DND-41 (cell line): ENCODE measurements at regions not wholly inside any gene's neighbourhood (a gene's known extent, or its start where the extent isn't known, plus 50 kb on each side); places are given as distances from the start of the nearest gene placed in this dataset.
"Not testable (repeated sequence)": the region's sequence is repeated elsewhere in the genome, so short reads cannot be mapped to it uniquely, and the experiment has no call there.

ENCODE experiments used
- CTCF ChIP-seq: IDR thresholded peaks from 2 replicates; pipeline ENCODE4 v1.5.1; 2012; ENCODE audit warnings: borderline replicate concordance, low read length, moderate library complexity, mild to moderate bottlenecking; ENCODE audit not compliant: poor library complexity, severe bottlenecking; ENCODE audit errors: extremely low read depth
- EZH2 ChIP-seq: IDR thresholded peaks from 3 replicates; pipeline ENCODE4 v1.6.1; 2012; ENCODE audit warnings: borderline replicate concordance, low read depth, mild to moderate bottlenecking, moderate library complexity, low read length, inconsistent platforms; ENCODE audit not compliant: severe bottlenecking

GRCh38 chr5:4615369-4615768, 524.8 kb upstream of the ADAMTS16 start:
- TF ChIP-seq CTCF, EZH2: not testable (repeated sequence)
